COLO668 (cell line): ENCODE measurements at regions not wholly inside any gene's neighbourhood (a gene's known extent, or its start where the extent isn't known, plus 50 kb on each side); places are given as distances from the start of the nearest gene placed in this dataset.
"Not testable (repeated sequence)": the region's sequence is repeated elsewhere in the genome, so short reads cannot be mapped to it uniquely, and the experiment has no call there.

Experiments
- DNase-seq: peaks from one replicate; lab custom pipeline; 2025; ENCODE audit not compliant: unreplicated experiment; lab: John Stamatoyannopoulos, UW

DNA sequence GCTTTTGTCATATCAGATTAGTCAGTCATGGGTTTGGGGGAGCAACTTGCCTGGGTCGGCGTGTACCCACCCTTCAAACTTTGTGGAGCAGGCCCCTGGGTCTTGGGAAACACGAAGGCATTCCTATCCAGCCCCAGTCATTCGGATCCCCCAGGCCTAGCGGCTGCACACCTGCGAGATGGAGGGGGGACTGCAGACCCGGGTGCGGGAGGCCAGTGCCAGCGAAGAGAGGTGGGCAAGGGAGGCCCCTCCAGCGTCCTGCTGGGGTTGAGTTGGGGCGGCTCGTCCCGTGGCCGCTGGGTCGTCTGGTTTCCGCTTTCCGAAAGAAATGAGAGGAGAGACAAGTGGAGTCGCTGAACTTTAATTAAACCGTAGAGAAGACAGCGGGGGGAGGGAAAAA is 112.2 kb upstream of the FOXD4L5 start:
- DNase-seq, result not testable (repeated sequence)

DNA sequence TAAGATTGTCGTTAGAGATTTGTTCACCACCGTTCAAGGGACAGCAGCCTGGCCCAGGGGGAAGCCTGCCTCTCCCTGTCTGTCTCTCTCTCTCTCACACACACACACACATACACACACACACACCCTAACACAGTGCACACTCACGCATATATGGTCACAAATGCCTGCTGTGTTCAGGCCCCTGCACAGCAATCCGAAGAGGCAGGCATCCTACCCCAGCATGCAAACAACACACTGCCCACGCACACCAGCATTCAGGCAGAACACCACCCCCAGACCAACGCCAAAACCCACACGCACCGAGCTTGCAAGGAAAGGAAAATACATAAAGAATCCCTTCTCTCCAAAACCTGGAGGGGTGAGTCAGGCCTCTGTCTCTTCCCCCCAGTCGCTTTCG is 111.6 kb upstream of the FOXD4L5 start:
- DNase-seq, result not testable (repeated sequence)

DNA sequence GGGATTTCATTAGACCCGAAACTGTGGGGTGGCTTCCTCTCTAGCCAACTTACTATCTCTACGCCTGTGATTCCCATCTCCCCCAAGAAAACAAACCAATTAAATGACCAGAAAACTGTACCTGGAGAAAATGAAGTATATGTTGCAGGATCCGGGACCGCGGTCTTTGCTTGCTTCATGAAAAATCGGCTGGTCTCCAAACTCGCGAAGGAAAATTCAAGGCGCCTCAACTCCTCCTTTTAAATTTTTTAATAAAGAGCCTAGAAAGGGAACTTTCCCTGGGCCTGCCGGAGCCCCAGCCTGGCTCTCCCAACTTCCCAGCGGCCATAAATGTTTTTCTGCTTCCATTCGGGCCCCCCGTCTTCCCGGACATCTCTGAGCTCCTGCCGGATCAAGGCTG is 110.8 kb upstream of the FOXD4L5 start:
- DNase-seq, result not testable (repeated sequence)

DNA sequence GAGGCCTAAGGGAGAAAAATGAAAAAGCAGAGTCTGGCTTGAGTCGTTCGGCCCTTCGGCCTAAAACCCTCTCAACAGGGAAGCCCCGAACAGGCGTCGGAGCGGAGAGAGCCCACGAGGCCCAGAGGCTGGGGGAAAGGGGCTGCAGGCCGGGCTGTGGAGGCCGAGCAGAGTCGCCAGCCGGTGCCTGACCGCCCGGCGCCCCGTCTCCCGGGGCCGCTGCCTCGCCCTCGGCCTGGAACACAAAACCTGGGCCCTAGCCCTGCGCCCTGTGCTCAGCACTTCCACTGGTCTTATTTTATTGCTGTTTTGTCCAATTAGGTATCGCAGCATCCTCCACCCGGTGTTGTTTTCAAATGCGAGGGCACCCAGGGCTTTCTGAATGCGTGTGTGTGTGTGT is 110.1 kb upstream of the FOXD4L5 start:
- DNase-seq, result not testable (repeated sequence)

DNA sequence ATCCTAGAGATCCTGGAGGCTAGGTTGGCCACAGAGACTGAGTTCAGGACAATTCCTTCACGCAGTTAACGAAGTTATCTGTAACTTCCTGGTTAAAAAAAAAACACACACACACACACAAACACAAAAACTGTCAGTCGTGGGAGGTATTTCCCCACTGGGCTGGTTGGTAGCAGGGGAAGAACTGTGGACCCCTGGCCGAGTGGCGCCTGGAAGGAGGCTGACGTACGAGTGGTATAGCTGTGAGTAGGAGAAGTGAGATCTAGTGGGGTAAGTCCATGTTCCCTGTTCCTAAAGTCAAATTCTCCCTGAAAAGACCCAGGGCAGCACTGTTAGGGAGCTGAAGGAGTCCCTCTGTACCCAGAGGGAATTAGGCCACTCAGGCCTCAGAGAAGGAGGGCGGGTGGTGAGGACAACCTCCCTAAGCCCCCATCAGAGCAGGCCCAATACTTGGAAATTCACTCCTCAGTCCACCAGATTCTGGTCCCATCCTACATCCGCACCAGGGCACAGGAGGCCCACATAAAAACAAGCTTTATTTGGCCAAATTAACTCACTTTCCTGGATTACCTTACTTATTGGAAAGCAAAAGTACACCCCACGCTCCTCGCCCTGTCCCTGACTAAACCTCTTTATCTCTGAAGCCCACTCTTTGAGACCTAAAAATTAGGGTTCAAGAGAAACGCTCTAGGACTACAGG is 108.3 kb upstream of the FOXD4L5 start:
- not testable (repeated sequence) for DNase-seq

DNA sequence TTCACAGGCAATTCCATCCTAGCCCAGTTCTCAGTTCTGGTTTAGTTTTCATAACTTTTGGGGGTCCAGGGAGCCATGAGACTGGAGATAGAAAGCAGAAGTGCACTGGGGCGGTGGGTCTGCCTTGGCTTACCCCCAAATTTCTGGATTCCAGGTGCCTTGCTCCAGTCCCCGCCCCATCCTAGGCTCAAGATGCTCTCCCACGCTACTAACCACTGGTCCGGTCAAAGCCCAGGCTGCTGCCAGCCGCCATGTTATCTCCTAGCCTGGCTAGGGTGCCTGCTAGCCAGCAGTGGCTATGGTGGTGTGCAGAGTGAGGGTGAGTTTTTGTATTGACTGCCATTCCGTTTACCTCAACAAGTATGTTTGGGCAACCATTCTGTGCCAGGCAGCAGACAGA is 107.6 kb upstream of the FOXD4L5 start:
- not testable (repeated sequence) for DNase-seq

DNA sequence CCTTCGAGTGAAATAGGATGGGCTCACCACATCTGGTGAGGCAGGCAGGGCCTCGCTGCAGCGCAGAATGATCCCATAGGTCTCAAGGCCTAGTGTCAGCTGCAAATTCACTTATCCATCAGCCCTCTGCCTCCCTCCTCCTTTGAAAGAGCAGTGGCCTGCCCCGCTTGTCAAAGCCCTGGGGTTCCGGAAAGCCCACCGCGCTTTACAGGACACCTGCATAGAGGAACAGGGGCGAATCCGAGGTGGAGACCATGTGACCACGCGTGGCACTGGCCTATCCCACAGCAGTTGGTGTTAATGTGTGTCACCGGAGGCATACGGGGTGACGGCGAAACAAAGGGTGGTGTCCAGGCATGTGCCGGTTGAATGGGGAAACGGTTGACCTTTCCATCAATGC is 104.7 kb upstream of the FOXD4L5 start:
- not testable (repeated sequence) for DNase-seq

DNA sequence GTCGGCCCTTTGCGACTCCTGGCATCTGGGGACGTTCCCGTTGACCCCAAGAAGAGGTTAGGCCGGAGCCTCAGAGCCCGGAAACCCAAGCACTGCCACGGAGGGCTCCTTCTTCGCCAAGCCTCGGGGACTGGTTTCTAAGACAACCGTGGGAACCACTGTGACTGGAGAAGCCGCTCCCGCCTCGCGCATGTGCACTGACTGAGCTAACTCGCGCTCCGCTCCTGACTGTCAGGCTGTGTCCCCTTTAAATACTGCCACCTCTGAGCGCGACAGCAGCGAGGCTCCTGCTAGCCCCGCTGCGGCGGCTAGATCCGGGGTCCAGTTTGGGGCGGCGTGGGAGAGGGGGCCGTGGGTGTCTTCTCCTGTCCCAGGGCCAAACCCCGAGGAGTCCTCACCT is 104.2 kb upstream of the FOXD4L5 start:
- not testable (repeated sequence) for DNase-seq

DNA sequence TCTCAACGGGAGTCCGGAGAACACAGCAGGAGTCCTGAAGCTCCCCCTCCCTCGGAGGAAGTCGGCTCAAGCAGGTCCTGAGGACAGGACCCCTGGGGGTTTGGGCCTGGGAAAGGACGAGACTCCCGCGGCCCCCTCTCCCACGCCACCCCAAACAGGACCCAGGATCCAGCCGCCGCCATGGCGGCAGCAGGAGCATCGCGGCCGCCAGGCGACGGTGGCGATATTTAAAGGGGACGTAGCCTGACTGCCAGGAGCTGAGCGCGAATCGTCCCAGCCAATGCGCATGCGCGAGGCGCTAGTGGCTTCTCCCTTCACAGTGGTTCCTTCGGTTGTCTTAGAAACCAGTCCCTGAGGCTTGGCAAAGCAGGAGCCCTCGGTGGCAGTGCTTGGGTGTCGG is 101.7 kb upstream of the FOXD4L5 start:
- not testable (repeated sequence) for DNase-seq

DNA sequence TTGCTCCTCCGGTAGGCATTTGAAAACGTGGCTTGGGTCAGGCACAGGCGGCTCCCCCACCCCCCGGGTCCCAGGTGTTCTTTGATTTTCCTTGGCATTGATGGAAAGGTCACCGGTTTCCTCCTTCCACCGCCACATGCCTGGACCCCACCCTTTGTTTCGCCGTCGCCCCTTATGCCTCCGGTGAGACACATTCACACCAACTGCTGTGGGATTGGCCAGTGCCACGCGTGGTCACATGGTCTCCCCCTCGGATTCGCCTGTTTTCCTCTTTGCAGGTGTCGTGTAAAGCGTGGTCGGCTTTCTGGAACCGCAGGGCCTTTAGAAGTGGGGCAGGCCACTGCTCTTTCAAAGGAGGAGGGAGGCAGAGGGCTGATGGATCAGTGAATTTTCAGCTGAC is 101.2 kb upstream of the FOXD4L5 start:
- not testable (repeated sequence) for DNase-seq

DNA sequence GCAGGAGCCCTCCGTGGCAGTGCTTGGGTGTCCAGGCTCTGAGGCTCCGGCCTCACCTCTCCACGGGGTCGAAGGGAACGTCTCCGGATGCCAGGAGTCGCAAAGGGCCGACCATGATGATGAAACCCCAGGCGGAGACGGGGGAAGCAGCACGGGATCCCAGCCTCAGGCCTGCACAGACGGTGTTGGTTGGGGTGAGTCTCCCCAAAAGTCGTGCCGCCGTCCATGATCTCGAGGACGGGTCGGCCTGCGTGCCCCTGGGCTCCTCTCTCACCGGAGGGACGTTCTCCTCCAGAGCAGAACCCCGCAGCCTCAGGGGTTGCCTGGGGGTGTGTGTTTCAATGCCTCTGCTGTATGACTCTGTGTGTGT is 100.6 kb upstream of the FOXD4L5 start:
- not testable (repeated sequence) for DNase-seq

DNA sequence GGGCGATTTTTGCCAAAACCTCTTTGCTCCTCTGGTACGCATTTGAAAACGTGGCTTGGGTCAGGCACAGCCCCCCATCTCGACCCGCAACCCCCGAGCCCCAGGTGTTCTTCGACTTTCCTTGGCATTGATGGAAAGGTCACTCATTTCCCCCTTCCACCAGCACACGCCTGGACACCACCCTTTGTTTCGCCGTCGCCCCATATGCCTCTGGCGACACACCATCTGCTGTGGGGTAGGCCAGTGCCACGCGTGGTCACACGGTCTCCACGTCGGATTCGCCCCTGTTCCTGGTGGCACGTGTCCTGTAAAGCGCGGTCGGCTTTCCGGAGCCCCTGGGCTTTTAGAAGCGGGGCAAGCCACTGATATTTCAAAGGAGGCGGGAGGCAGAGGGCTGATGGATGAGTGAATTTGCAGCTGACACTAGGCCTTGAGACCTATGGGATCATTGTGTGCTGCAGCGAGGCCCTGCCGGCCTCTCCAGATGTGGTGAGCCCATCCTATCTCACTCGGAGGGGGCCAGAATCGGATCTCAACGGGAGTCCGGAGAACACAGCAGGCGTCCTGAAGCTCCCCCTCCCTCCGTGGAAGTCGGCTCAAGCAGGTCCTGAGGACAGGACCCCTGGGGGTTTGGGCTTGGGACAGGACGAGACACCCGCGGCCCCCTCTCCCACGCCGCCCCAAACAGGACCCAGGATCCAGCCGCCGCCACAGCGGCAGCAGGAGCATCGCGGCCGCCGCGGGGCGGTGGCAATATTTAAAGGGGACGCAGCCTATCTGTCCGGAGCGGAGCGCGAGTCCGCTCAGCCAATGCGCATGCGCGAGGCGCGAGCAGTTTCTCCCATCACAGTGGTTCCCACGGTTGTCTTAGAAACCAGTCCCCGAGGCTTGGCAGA is 100.0 kb upstream of the FOXD4L5 start:
- DNase-seq, result not testable (repeated sequence)

DNA sequence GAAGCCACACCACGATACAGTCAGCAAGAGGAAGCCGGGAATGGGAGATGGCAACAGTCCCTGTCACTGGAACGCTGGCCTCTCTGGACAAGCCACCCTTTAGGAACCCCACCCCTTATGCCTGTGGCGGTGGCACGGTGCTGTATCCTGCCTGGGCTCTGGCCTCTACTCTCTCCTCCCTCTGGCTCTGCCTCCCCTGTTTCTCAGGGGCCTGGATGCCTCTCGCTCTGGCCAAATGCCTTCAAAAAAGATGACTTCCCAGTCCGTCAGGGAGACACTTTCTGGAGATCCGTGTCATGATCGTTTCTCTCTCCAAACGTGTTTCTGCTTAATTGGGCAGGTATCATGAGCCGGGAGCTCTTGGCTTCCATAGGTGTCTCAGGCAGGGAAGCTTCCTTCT is 99.1 kb upstream of the FOXD4L5 start:
- DNase-seq, result not testable (repeated sequence)

DNA sequence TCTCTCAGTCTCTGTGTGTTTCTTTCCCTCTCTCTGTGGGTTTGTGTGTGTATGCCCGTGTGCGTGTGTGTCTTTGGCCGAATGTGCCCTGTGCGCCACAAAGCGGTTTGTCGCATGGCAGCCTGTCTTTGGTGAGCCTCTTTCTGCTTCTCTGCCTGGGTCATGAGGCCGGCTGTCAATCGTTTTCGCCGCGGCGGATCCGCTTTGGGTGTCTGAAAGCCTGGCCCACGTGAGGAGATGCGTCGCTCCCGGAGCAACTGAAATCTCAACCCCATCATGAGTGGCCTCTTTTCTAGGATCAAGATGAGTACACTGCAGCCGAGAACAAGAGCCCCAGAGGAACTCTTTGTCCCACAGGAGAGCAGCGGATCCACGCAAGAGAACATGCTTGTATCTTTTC is 98.6 kb upstream of the FOXD4L5 start:
- DNase-seq, result not testable (repeated sequence)

DNA sequence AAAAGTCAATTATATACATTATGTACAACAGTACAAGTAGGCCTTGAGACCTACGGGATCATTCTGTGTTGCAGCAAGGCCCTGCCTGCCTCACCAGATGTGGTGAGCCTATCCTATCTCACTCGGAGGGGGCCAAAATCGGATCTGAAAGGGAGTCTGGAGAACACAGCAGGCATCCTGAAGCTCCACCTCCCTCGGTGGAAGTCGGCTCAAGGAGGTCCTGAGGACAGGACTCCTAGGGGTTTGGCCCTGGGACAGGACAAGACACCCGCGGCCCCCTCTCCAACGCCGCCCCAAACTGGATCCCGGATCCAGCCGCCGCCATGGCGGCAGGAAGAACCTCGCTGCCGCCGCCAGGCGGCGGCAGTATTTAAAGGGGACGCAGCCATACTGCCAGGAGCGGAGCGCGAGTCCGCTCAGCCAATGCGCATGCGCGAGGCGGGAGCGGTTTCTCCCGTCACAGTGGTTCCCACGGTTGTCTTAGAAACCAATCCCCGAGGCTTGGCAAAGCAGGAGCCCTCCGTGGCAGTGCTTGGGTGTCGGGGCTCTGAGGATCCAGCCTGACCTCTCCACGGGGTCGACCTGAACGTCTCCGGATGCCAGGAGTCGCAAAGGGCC is 97.8 kb upstream of the FOXD4L5 start:
- not testable (repeated sequence) for DNase-seq
